ENCODE measurements at regions not wholly inside any gene's neighbourhood (a gene's known extent, or its start where the extent isn't known, plus 50 kb on each side); places are given as distances from the start of the nearest gene placed in this dataset.

DNA sequence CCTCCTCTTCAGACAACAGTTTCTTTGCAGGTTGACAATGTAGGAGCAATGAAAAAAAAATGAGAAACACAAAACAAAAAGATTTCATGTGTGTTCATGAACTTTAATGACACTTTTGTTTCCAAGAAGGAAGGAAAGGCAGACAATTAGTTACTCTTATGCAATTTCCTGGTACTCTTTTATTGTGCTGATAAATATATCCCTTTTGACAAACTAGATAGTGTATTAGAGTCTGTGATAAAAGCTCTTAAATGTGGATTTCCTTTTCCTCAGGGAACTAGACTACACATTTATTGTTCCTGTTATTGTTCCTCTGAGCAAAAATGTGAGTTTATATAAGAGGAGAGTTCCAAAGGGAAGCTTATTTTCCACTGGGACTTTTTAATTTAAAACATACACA is 188.7 kb upstream of the NRXN1 start:
- H3K4me2 ChIP-seq (ENCODE audit: low read depth, low read length) = no peak overlapping the region
- no peak overlapping the region for H2AFZ ChIP-seq (ENCODE audit: low read length)
- no peaks in the 10 kb centered on the region for H3F3A ChIP-seq (ENCODE audit: insufficient read depth, low read length)
- H4K20me1 ChIP-seq (ENCODE audit: insufficient read depth, low read length) = no peaks in the 10 kb centered on the region
- no peaks in the 10 kb centered on the region for H3K79me2 ChIP-seq (ENCODE audit: low read length)
- H3K9me3 ChIP-seq (replicated peaks; ENCODE audit: insufficient read depth, low read length) = no peaks in the 10 kb centered on the region
- no peak overlapping the region for H3K9ac ChIP-seq (ENCODE audit: low read length)
- H3K9me2 ChIP-seq (replicated peaks; ENCODE audit: insufficient read depth, low read length) = no peaks in the 10 kb centered on the region
- no peak overlapping the region for H3K27ac ChIP-seq (ENCODE audit: low read length)
- TF ChIP-seq EZH2 (optimal IDR thresholded peaks at IDR 0.05; ENCODE audit: low read depth, low read length) (no peak), EZH2phosphoT487 (IDR thresholded peaks at IDR 0.05; ENCODE audit: low read length) (no peak)
- TF ChIP-seq, protein P1, sequence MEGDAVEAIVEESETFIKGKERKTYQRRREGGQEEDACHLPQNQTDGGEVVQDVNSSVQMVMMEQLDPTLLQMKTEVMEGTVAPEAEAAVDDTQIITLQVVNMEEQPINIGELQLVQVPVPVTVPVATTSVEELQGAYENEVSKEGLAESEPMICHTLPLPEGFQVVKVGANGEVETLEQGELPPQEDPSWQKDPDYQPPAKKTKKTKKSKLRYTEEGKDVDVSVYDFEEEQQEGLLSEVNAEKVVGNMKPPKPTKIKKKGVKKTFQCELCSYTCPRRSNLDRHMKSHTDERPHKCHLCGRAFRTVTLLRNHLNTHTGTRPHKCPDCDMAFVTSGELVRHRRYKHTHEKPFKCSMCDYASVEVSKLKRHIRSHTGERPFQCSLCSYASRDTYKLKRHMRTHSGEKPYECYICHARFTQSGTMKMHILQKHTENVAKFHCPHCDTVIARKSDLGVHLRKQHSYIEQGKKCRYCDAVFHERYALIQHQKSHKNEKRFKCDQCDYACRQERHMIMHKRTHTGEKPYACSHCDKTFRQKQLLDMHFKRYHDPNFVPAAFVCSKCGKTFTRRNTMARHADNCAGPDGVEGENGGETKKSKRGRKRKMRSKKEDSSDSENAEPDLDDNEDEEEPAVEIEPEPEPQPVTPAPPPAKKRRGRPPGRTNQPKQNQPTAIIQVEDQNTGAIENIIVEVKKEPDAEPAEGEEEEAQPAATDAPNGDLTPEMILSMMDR (IDR thresholded peaks at IDR 0.05; ENCODE audit: low read length) = no peak
- H3K36me3 ChIP-seq (replicated peaks; ENCODE audit: insufficient read depth, low read length) = no peaks in the 10 kb centered on the region
- H3K4me3 ChIP-seq (ENCODE audit: low read length) = no peak overlapping the region
- no peaks in the 10 kb centered on the region for H3K4me1 ChIP-seq (ENCODE audit: low read length)
- no peaks in the 10 kb centered on the region for H3K27me3 ChIP-seq (replicated peaks; ENCODE audit: insufficient read depth, low read length)
- DNase-seq = no peak

DNA sequence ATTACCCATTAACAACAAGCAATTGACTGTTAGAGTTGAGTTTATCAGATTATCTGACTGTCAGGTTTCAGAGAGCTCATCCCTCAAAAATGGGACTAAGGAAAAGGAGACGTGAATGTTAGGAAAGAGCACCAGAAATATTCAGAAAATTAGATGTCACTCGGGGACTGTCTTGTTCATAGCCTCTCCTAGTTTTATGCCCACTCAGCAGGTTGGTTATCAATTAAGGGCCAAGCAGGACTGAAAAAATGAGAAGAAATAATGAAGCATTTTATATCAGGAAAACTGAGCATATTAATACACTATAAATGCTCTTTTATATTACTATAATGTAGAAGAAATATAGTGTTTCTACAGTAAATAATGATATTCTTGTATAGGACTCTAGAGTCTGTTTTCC is 188.1 kb upstream of the NRXN1 start:
- H3K4me3 ChIP-seq (ENCODE audit: low read length) = no peak overlapping the region
- no peak overlapping the region for H3K9ac ChIP-seq (ENCODE audit: low read length)
- H3K9me2 ChIP-seq (replicated peaks; ENCODE audit: insufficient read depth, low read length) = no peaks in the 10 kb centered on the region
- no peaks in the 10 kb centered on the region for H3K36me3 ChIP-seq (replicated peaks; ENCODE audit: insufficient read depth, low read length)
- H3K27ac ChIP-seq (ENCODE audit: low read length) = no peak overlapping the region
- H2AFZ ChIP-seq (ENCODE audit: low read length) = no peak overlapping the region
- H4K20me1 ChIP-seq (ENCODE audit: insufficient read depth, low read length) = no peaks in the 10 kb centered on the region
- DNase-seq = no peak
- TF ChIP-seq, protein P1 (IDR thresholded peaks at IDR 0.05; ENCODE audit: low read length) = no peak
- TF ChIP-seq EZH2phosphoT487 (IDR thresholded peaks at IDR 0.05; ENCODE audit: low read length) (no peak), EZH2 (optimal IDR thresholded peaks at IDR 0.05; ENCODE audit: low read depth, low read length) (no peak)
- H3K4me2 ChIP-seq (ENCODE audit: low read depth, low read length) = no peak overlapping the region
- no peaks in the 10 kb centered on the region for H3K27me3 ChIP-seq (replicated peaks; ENCODE audit: insufficient read depth, low read length)
- no peaks in the 10 kb centered on the region for H3F3A ChIP-seq (ENCODE audit: insufficient read depth, low read length)
- no peaks in the 10 kb centered on the region for H3K4me1 ChIP-seq (ENCODE audit: low read length)
- H3K9me3 ChIP-seq (replicated peaks; ENCODE audit: insufficient read depth, low read length) = no peaks in the 10 kb centered on the region
- no peaks in the 10 kb centered on the region for H3K79me2 ChIP-seq (ENCODE audit: low read length)

DNA sequence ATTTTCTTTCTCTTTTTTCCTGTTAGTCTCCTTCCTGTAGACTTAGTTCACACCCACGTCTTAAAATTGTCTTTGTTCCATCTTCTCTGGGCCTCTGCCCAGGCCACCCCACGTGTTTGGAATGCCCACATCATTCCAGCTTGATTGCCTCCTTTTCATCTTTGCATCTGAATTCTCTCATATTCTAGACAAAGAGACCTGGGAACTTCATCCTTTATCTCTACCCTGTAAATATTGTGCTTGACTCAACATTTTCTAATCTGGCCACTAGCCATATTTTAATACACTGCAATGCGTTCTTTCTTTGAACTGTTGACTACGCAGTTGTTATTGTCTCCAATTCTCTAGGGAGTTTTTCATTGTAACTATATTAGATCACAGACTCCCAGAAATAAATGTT is 187.5 kb upstream of the NRXN1 start:
- no peak overlapping the region for H2AFZ ChIP-seq (ENCODE audit: low read length)
- H3K4me3 ChIP-seq (ENCODE audit: low read length) = no peak overlapping the region
- H3K9me2 ChIP-seq (replicated peaks; ENCODE audit: insufficient read depth, low read length) = no peaks in the 10 kb centered on the region
- TF ChIP-seq, protein P1 (IDR thresholded peaks at IDR 0.05; ENCODE audit: low read length) = no peak
- TF ChIP-seq EZH2phosphoT487 (IDR thresholded peaks at IDR 0.05; ENCODE audit: low read length) (no peak), EZH2 (optimal IDR thresholded peaks at IDR 0.05; ENCODE audit: low read depth, low read length) (no peak)
- no peak overlapping the region for H3K9ac ChIP-seq (ENCODE audit: low read length)
- no peaks in the 10 kb centered on the region for H3F3A ChIP-seq (ENCODE audit: insufficient read depth, low read length)
- H3K9me3 ChIP-seq (replicated peaks; ENCODE audit: insufficient read depth, low read length) = no peaks in the 10 kb centered on the region
- H3K27ac ChIP-seq (ENCODE audit: low read length) = no peak overlapping the region
- no peaks in the 10 kb centered on the region for H3K27me3 ChIP-seq (replicated peaks; ENCODE audit: insufficient read depth, low read length)
- H4K20me1 ChIP-seq (ENCODE audit: insufficient read depth, low read length) = no peaks in the 10 kb centered on the region
- no peaks in the 10 kb centered on the region for H3K36me3 ChIP-seq (replicated peaks; ENCODE audit: insufficient read depth, low read length)
- no peak for DNase-seq
- no peak overlapping the region for H3K4me2 ChIP-seq (ENCODE audit: low read depth, low read length)
- H3K79me2 ChIP-seq (ENCODE audit: low read length) = no peaks in the 10 kb centered on the region
- H3K4me1 ChIP-seq (ENCODE audit: low read length) = no peaks in the 10 kb centered on the region
